Sigmoid colon (tissue), 6 donors: ENCODE measurements at regions not wholly inside any gene's neighbourhood (a gene's known extent, or its start where the extent isn't known, plus 50 kb on each side); places are given as distances from the start of the nearest gene placed in this dataset.

Experiments used
- DNase-seq: peaks from one replicate; pipeline ENCODE4 v3.0.0-alpha.2; 2019
- H3K27ac ChIP-seq, 4 donors: fragments of 200-600 bp; sonication (generic); one replicate each; pipeline ENCODE4 v1.5.1; 2016 to 2019; ENCODE audit warnings: mild to moderate bottlenecking in 1 of 4
- H3K27me3 ChIP-seq, 3 donors: fragments of 200-600 bp; sonication (generic); one replicate each; pipeline ENCODE4 v1.5.1; 2019; ENCODE audit warnings: mild to moderate bottlenecking in 1 of 3
- H3K36me3 ChIP-seq, 4 donors: fragments of 200-600 bp; sonication (generic); one replicate each; pipeline ENCODE4 v1.5.1; 2016 to 2019
- H3K4me1 ChIP-seq, 4 donors: fragments of 200-600 bp; sonication (generic); one replicate each; pipeline ENCODE4 v1.5.1; 2017 to 2019
- H3K4me3 ChIP-seq, 4 donors: fragments of 200-600 bp; sonication (generic); one replicate each; pipeline ENCODE4 v1.5.1; 2017 to 2019; ENCODE audit warnings: mild to moderate bottlenecking in 2 of 4, moderate library complexity in 1 of 4
- H3K9me3 ChIP-seq, 4 donors: fragments of 200-600 bp in 3 of 4; sonication (generic) in 3 of 4; one replicate each; pipeline versions ENCODE4 v1.5.1 to v1.6.1; 2013 to 2019
- EP300 ChIP-seq, 4 donors: sonication (generic); formaldehyde crosslinking; IDR thresholded peaks; one replicate each; pipeline ENCODE4 v1.6.1; 2017; ENCODE audit warnings: antibody characterized with exemption in 4 of 4
- POLR2A ChIP-seq, 2 donors: fragments of 450-650 bp; IDR thresholded peaks; one replicate each; pipeline ENCODE4 v1.6.1; 2016; ENCODE audit warnings: antibody characterized with exemption in 2 of 2, mild to moderate bottlenecking in 2 of 2, moderate library complexity in 2 of 2
- POLR2AphosphoS5 ChIP-seq, 4 donors: sonication (generic); formaldehyde crosslinking; IDR thresholded peaks; one replicate each; pipeline ENCODE4 v1.6.1; 2017; ENCODE audit warnings: antibody characterized with exemption in 4 of 4
- whole genome bisulfite sequencing, 2 donors: extraction: QIAGEN DNeasy Blood & Tissue Kit; methylation state at CpG; one replicate each; pipeline ENCODE4 v1.1.7; 2013; 5-methylcytosine and 5-hydroxymethylcytosine counted together
- intact Hi-C: fragments of 100-400 bp; cut with DNase I; formaldehyde crosslinking; loops from one replicate; pipeline ENCODE4 v1.15.1; 2023
- TF ChIP-seq, protein P1 (sequence below), 4 experiments: fragments of 450-650 bp in 3 of 4; fragments of 200-600 bp in 1 of 4; IDR thresholded peaks; one replicate each; pipeline ENCODE4 v1.5.1; 2016 to 2019; ENCODE audit warnings: antibody characterized with exemption in 4 of 4, mild to moderate bottlenecking in 3 of 4, moderate library complexity in 2 of 4
- donor health status: healthy with polysubstance abuse.
- donor health status: healthy.

DNA sequence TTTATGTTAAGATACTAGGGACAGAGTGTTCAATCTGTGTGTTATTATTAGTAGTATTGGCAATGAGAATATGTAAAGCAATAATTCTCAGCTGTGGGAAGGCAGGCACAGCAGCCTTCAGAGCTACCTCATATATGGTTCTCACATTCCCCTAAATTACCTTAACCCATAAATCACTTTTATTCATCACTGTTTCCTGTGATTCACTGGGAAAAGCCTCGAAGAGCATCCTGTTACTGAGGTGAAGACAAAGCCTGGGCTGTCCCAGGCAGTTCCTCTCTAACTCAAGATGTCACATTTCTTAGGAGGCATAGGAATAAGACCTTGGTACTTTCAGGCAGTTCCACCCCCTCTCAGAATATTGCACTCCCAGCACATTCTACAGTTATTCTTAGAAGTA lies 965.7 kb downstream of the NCAM2 start:
- WGBS, 2 donors, result 42 to 63% methylated on average over 1 of the region's 1 CpG
- H3K4me3 ChIP-seq, result no peak overlapping the region
- H3K4me1 ChIP-seq, result no peaks in the 10 kb centered on the region
- H3K36me3 ChIP-seq, result no peaks in the 10 kb centered on the region
- TF ChIP-seq, protein P1, sequence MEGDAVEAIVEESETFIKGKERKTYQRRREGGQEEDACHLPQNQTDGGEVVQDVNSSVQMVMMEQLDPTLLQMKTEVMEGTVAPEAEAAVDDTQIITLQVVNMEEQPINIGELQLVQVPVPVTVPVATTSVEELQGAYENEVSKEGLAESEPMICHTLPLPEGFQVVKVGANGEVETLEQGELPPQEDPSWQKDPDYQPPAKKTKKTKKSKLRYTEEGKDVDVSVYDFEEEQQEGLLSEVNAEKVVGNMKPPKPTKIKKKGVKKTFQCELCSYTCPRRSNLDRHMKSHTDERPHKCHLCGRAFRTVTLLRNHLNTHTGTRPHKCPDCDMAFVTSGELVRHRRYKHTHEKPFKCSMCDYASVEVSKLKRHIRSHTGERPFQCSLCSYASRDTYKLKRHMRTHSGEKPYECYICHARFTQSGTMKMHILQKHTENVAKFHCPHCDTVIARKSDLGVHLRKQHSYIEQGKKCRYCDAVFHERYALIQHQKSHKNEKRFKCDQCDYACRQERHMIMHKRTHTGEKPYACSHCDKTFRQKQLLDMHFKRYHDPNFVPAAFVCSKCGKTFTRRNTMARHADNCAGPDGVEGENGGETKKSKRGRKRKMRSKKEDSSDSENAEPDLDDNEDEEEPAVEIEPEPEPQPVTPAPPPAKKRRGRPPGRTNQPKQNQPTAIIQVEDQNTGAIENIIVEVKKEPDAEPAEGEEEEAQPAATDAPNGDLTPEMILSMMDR (IDR thresholded peaks at IDR 0.05), result no peak
- TF ChIP-seq EP300 (IDR thresholded peaks at IDR 0.05), result no peak
- TF ChIP-seq POLR2A (IDR thresholded peaks at IDR 0.05), result no peak
- no peak for TF ChIP-seq POLR2AphosphoS5 (IDR thresholded peaks at IDR 0.05)
- no peak for DNase-seq
- H3K9me3 ChIP-seq, result peaks cover 0 to 8% (median 2%) of the 10 kb centered on the region in 4 donors
- intact Hi-C loops, result no loop called here
- H3K27ac ChIP-seq, result no peak overlapping the region
- no peaks in the 10 kb centered on the region for H3K27me3 ChIP-seq

DNA sequence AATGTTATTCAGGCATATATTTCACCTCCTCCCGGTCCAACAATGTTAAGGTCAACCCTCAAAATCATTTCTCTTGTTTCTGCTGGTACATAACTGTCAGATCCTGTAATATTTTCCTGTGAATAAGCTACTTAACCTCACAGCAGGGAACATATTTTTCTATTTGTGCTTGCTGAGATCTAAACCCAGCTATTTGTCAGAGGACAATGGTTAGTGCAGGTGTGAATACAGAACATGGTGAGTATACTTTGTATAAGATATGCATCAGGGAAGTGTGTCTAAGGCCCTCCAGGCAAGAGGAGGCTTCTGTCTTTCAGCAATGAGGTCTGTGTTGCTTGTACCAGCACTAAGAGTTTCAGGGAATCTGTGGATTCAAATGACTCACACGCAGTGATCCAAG lies 970.6 kb downstream of the NCAM2 start:
- Histone ChIP-seq H3K27me3 (no peaks in the 10 kb centered on the region), H3K36me3 (no peaks in the 10 kb centered on the region), H3K4me1 (no peaks in the 10 kb centered on the region), H3K9me3 (peaks cover 0 to 4% (median 2%) of the 10 kb centered on the region in 4 donors), H3K27ac (no peak overlapping the region), H3K4me3 (no peak overlapping the region)
- 72 to 77% methylated on average over 2 of the region's 2 CpGs for WGBS, 2 donors
- TF ChIP-seq EP300 (IDR thresholded peaks at IDR 0.05), result no peak
- TF ChIP-seq, protein P1 (IDR thresholded peaks at IDR 0.05), result no peak
- no peak for TF ChIP-seq POLR2AphosphoS5 (IDR thresholded peaks at IDR 0.05)
- no peak for TF ChIP-seq POLR2A (IDR thresholded peaks at IDR 0.05)
- DNase-seq, result no peak
- intact Hi-C loops, result no loop called here

DNA sequence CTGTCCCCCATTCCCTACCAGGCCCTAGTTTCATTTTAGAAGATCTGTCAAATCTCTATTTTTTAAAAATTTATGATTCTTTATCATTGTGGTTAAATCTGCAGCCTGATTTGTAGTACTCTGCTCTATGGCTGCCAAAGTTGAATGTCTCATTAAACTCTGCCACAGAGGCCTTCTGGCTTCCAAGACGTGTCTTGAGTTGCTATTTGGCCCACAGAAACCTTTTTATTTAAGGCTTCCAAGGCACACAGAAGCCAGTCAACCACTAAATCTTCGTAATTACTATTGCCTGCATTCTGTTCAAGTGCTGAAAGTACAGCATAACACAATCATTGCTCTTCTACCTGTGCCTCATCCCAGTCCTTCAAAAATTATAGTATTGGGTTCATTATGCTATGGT lies 971.0 kb downstream of the NCAM2 start:
- H3K36me3 ChIP-seq, result no peaks in the 10 kb centered on the region
- H3K27ac ChIP-seq, result no peak overlapping the region
- WGBS, 2 donors, result 57 to 70% methylated on average over 2 of the region's 2 CpGs
- no peaks in the 10 kb centered on the region for H3K27me3 ChIP-seq
- TF ChIP-seq EP300 (IDR thresholded peaks at IDR 0.05), result no peak
- TF ChIP-seq, protein P1 (IDR thresholded peaks at IDR 0.05), result no peak
- TF ChIP-seq POLR2AphosphoS5 (IDR thresholded peaks at IDR 0.05), result no peak
- TF ChIP-seq POLR2A (IDR thresholded peaks at IDR 0.05), result no peak
- intact Hi-C loops, result no loop called here
- peaks cover 0 to under 1% (median 0%) of the 10 kb centered on the region in 4 donors for H3K9me3 ChIP-seq
- H3K4me3 ChIP-seq, result no peak overlapping the region
- DNase-seq, result no peak
- no peaks in the 10 kb centered on the region for H3K4me1 ChIP-seq

DNA sequence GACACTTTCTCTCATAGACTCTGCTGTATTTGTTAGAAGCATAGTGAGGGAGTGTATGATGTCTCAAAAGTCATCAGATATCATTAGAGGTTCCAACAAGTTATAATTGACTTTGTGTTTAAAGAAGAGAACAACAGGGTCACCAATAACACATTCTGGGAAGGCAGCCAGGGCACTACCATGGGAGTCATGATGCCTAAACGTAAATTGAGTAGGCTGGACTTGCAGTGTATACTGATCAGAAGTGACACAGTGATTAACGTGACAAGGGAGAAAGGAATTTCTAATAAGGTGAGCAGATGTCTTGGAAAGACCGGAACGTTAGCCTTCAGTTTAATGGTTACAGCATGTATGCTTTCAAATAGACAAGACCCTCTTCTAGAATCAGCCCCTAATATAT lies 973.2 kb downstream of the NCAM2 start:
- 66 to 72% methylated on average over 4 of the region's 4 CpGs for WGBS, 2 donors
- TF ChIP-seq EP300 (IDR thresholded peaks at IDR 0.05), result no peak
- no peak for TF ChIP-seq POLR2AphosphoS5 (IDR thresholded peaks at IDR 0.05)
- TF ChIP-seq POLR2A (IDR thresholded peaks at IDR 0.05), result no peak
- TF ChIP-seq, protein P1 (IDR thresholded peaks at IDR 0.05), result no peak

DNA sequence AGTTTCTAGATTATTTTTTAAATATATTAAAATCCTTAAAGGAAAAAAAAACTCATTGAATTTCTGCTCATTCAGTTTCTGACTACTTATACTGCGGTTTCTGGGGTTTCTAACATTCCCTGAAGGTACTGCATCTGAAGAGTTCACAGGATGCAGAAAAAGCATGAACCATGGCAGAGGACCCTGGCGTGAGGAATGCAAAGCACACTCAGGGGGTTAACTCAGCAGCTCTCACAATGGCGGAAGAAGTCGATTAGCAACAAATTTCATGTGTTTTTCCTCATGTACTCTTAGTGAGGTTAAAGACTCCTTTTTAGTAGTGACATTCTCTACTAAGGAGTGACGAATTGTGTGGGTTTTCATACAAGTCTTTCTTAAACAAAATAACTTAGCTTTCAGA lies 975.6 kb downstream of the NCAM2 start:
- TF ChIP-seq POLR2AphosphoS5 (IDR thresholded peaks at IDR 0.05) (no peak), POLR2A (IDR thresholded peaks at IDR 0.05) (no peak), EP300 (IDR thresholded peaks at IDR 0.05) (no peak)
- TF ChIP-seq, protein P1 (IDR thresholded peaks at IDR 0.05), result no peak
- intact Hi-C loops, result no loop called here
- H3K36me3 ChIP-seq, result no peaks in the 10 kb centered on the region

More for the DNA sequence above, 973.2 kb downstream of the NCAM2 start:
- Histone ChIP-seq H3K27me3 (no peaks in the 10 kb centered on the region), H3K9me3 (no peaks in the 10 kb centered on the region), H3K27ac (no peak overlapping the region), H3K36me3 (no peaks in the 10 kb centered on the region), H3K4me1 (no peaks in the 10 kb centered on the region), H3K4me3 (no peak overlapping the region)
- intact Hi-C loops, result no loop called here
- DNase-seq, result no peak

More for the DNA sequence above, 975.6 kb downstream of the NCAM2 start:
- no peaks in the 10 kb centered on the region for H3K4me1 ChIP-seq
- no peak overlapping the region for H3K4me3 ChIP-seq
- H3K27ac ChIP-seq, result no peak overlapping the region
- WGBS, 2 donors, result 75 to 88% methylated on average over 5 of the region's 5 CpGs
- DNase-seq, result no peak
- no peaks in the 10 kb centered on the region for H3K9me3 ChIP-seq
- H3K27me3 ChIP-seq, result no peaks in the 10 kb centered on the region
